ENCODE measurements at regions not wholly inside any gene's neighbourhood (a gene's known extent, or its start where the extent isn't known, plus 50 kb on each side); places are given as distances from the start of the nearest gene placed in this dataset.
"Not testable (repeated sequence)": the region's sequence is repeated elsewhere in the genome, so short reads cannot be mapped to it uniquely, and the experiment has no call there.

- Histone ChIP-seq H3K27me3 (ENCODE audit: low read length) (no peaks in the 10 kb centered on the region), H3K9me3 (ENCODE audit: low read length) (no peaks in the 10 kb centered on the region), H4K20me1 (ENCODE audit: low read length) (no peaks in the 10 kb centered on the region), H2AFZ (ENCODE audit: low read length) (no peak overlapping the region), H3K4me2 (ENCODE audit: low read length) (no peak overlapping the region), H3K9ac (ENCODE audit: low read length) (no peak overlapping the region), H3K27ac (ENCODE audit: low read length) (no peak overlapping the region), H3K4me3 (ENCODE audit: low read length) (no peak overlapping the region), H3F3A (ENCODE audit: low read length, unreplicated experiment) (no peaks in the 10 kb centered on the region), H3K79me2 (ENCODE audit: low read length) (no peaks in the 10 kb centered on the region), H3K4me1 (ENCODE audit: insufficient read depth, low read length) (no peaks in the 10 kb centered on the region), H3K9me2 (replicated peaks; ENCODE audit: low read length) (no peaks in the 10 kb centered on the region), H3K36me3 (ENCODE audit: low read depth, low read length) (no peaks in the 10 kb centered on the region)
- intact Hi-C loops (cut with micrococcal nuclease), result no loop called here
- CTCF ChIA-PET, result no interaction called here
- TF ChIP-seq EZH2 (IDR thresholded peaks at IDR 0.05; ENCODE audit: low read length, unreplicated experiment) (no peak), EZH2phosphoT487 (IDR thresholded peaks at IDR 0.05; ENCODE audit: borderline replicate concordance, low read length) (no peak), CTCF (conservative IDR thresholded peaks at IDR 0.05; ENCODE audit: low read depth, low read length) (no peak)
- no TSS peak for BruUV-seq (replicated peaks)
- DNase-seq (no peak), ATAC-seq (no peak)
- POLR2A ChIA-PET (ENCODE audit: unreplicated experiment), result no interaction called here
Measured at GRCh38 chr10:55168343-55168742, 367.3 kb upstream of the PCDH15 start.

GRCh38 chr10:55163388-55163979 is 362.5 kb upstream of the PCDH15 start:
- Histone ChIP-seq H3K27me3 (ENCODE audit: low read length) (no peaks in the 10 kb centered on the region), H3K9me3 (ENCODE audit: low read length) (no peaks in the 10 kb centered on the region), H3F3A (ENCODE audit: low read length, unreplicated experiment) (no peaks in the 10 kb centered on the region), H3K9me2 (replicated peaks; ENCODE audit: low read length) (no peaks in the 10 kb centered on the region), H3K4me1 (ENCODE audit: insufficient read depth, low read length) (no peaks in the 10 kb centered on the region), H3K9ac (ENCODE audit: low read length) (no peak overlapping the region), H3K79me2 (ENCODE audit: low read length) (no peaks in the 10 kb centered on the region), H3K27ac (ENCODE audit: low read length) (no peak overlapping the region), H3K36me3 (ENCODE audit: low read depth, low read length) (no peaks in the 10 kb centered on the region), H2AFZ (ENCODE audit: low read length) (no peak overlapping the region), H4K20me1 (ENCODE audit: low read length) (no peaks in the 10 kb centered on the region), H3K4me3 (ENCODE audit: low read length) (no peak overlapping the region), H3K4me2 (ENCODE audit: low read length) (no peak overlapping the region)
- ATAC-seq (no peak), DNase-seq (no peak)
- ChIA-PET POLR2A (ENCODE audit: unreplicated experiment) (no interaction called here), CTCF (no interaction called here)
- no TSS peak for BruUV-seq (replicated peaks)
- TF ChIP-seq EZH2phosphoT487 (IDR thresholded peaks at IDR 0.05; ENCODE audit: borderline replicate concordance, low read length) (no peak), EZH2 (IDR thresholded peaks at IDR 0.05; ENCODE audit: low read length, unreplicated experiment) (no peak), CTCF (conservative IDR thresholded peaks at IDR 0.05; ENCODE audit: low read depth, low read length) (no peak)
- intact Hi-C loops (cut with micrococcal nuclease), result no loop called here

- DNase-seq; H3K4me2 ChIP-seq (ENCODE audit: low read length); H3K27ac ChIP-seq (ENCODE audit: low read length); BruUV-seq (replicated peaks); H3K36me3 ChIP-seq (ENCODE audit: low read depth, low read length); H3F3A ChIP-seq (ENCODE audit: low read length, unreplicated experiment); H3K4me3 ChIP-seq (ENCODE audit: low read length); intact Hi-C loops (cut with micrococcal nuclease); H3K9me3 ChIP-seq (ENCODE audit: low read length); ATAC-seq; POLR2A ChIA-PET (ENCODE audit: unreplicated experiment); CTCF ChIA-PET; H3K9me2 ChIP-seq (replicated peaks; ENCODE audit: low read length); H3K79me2 ChIP-seq (ENCODE audit: low read length); H3K27me3 ChIP-seq (ENCODE audit: low read length); H4K20me1 ChIP-seq (ENCODE audit: low read length); H3K4me1 ChIP-seq (ENCODE audit: insufficient read depth, low read length); H3K9ac ChIP-seq (ENCODE audit: low read length); H2AFZ ChIP-seq (ENCODE audit: low read length): not testable (repeated sequence)
Measured at GRCh38 chr10:55162321-55162720, 361.3 kb upstream of the PCDH15 start.
